HT-29 (cell line): ENCODE measurements at regions not wholly inside any gene's neighbourhood (a gene's known extent, or its start where the extent isn't known, plus 50 kb on each side); places are given as distances from the start of the nearest gene placed in this dataset.

ENCODE experiments used
- DNase-seq: peaks from one replicate; pipeline ENCODE4 v3.0.0-alpha.2; 2015; ENCODE audit warnings: low spot score

- no peak for DNase-seq
These were observed 507.6 kb upstream of the LARGE1 start for GRCh38 chr22:34427841-34428240.

DNA sequence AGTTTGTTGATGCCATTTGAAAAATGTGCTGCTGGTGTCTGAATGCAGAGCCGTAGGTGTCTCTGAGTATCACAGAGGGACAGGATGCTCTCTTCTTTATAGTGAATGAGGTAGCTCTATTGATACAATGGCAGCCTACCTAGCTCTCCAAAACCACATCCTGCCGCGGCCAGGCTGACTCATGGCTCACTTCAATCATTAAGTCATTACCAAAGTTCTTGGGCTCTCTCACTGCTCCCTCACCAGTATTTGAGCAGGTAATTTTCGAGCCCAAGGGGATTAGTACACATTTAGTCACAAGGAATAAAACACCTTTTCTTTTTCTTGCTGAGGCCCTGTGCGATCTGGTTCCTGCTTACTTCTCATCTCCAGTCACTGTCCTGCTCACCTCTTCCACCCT, 509.0 kb upstream of the LARGE1 start:
- DNase-seq, result no peak

GRCh38 chr22:34430386-34430785, 510.1 kb upstream of the LARGE1 start:
- DNase-seq, result no peak

DNA sequence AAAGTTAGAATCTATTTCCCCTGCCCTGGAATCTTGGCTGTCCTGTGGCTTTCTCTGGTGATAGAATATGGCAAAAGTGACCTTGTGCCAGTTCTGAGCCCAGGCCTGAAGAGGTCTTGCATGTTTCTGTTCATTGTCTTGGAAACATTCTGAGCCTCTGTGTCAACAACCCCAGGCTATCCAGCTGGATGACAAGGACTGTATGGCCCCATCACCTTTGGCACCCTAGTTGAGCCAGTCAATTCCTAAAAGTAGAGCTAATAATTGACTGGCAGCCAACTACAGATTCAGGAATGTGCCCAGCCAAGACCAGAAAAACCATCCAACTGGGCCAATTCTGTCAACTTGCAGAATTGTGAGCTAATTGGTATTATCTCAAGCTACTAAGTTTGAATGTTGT, 514.1 kb upstream of the LARGE1 start:
- no peak for DNase-seq

GRCh38 chr22:34437140-34437539, 516.9 kb upstream of the LARGE1 start:
- no peak for DNase-seq

GRCh38 chr22:34454598-34454997, 534.3 kb upstream of the LARGE1 start:
- no peak for DNase-seq

- DNase-seq, result no peak
These were observed 542.5 kb upstream of the LARGE1 start for GRCh38 chr22:34462795-34463194.

DNA sequence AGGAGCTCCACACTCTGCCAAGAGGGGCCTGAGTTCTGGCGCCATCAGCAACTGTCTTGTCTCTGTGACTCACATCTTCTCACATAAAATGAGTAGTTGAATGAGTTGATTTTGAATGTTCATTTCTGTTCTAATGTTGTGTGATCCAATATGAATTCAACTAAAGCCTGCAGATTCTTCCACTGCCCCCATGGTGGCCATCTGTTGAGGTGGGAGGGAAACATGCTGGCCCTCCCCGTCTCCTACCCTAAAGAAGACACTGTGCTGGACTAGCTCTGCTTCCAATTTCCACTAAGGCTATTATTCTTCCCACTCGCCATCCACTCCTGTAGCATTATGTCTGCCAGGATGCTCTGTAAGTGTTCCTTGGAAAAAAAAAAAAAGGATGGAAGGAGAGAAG, 555.6 kb upstream of the LARGE1 start:
- no peak for DNase-seq

GRCh38 chr22:34476762-34477161, 556.5 kb upstream of the LARGE1 start:
- no peak for DNase-seq

DNA sequence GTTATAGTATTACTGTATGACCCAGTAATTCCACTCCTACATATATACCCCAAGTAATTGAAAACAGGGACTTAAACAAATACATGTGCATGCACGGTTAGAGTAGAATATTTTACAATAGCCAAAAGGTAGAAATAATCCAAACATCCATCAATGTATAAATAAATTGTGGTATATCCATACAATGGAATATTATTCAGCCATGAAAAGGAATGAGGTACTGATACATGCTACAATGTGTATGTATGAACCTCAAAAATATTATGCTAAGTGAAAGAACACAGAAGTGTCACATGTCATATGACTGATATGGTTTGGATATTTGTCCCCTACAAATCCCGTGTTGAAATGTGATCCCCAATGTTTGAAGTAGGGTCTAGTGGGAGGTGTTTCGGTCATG, 560.8 kb upstream of the LARGE1 start:
- no peak for DNase-seq

- DNase-seq, result no peak
These were observed 566.1 kb upstream of the LARGE1 start for GRCh38 chr22:34486381-34486780.

GRCh38 chr22:34489861-34490260, 569.6 kb upstream of the LARGE1 start:
- no peak for DNase-seq

- no peak for DNase-seq
These were observed 570.6 kb upstream of the LARGE1 start for GRCh38 chr22:34490886-34491285.

GRCh38 chr22:34493486-34493885, 572.5 kb upstream of the ISX start:
- no peak for DNase-seq

GRCh38 chr22:34501366-34501965, 564.5 kb upstream of the ISX start:
- no peak for DNase-seq

DNA sequence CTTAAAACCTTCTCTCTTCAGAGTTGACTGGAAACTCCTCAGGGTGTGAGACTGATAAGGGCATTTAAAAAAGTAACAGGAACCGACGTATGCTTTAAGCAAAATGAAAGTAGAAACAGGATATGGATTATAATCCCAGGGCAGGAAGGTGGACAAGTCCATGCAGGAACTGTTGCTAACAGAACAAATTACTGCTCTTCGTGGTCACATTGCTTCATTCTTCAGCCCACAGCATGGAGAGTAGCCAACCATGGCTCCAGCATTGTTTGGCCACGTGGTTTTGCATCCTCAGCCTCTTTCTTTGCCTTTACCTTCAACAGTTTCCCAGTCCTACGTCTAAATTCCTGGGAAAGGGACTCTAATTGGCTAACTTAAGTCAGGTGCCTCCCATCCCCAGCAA, 563.1 kb upstream of the ISX start:
- DNase-seq, result no peak

GRCh38 chr22:34508797-34509196, 557.2 kb upstream of the ISX start:
- no peak for DNase-seq

GRCh38 chr22:34526681-34527080, 539.3 kb upstream of the ISX start:
- DNase-seq, result no peak

DNA sequence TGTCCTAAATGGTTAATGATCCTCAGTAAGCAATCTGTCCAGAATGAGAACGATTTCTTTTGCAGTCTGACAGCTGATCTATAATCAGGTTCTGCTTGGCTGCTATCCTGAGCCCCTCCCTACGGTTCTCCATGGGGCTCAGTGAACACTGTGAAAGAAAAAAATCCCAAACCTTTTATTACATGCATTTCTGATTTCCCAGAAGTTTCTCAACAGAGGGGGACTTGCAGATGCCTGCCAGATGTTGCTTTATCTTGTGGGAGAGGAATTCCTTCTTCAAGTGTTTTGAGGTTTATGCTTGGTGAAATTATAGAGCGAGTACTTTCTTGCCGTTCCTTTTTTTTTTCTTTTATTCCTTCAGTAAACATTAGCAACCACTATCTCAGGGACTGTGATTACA, 531.9 kb upstream of the ISX start:
- no peak for DNase-seq

GRCh38 chr22:34567367-34567766, 498.6 kb upstream of the ISX start:
- no peak for DNase-seq

DNA sequence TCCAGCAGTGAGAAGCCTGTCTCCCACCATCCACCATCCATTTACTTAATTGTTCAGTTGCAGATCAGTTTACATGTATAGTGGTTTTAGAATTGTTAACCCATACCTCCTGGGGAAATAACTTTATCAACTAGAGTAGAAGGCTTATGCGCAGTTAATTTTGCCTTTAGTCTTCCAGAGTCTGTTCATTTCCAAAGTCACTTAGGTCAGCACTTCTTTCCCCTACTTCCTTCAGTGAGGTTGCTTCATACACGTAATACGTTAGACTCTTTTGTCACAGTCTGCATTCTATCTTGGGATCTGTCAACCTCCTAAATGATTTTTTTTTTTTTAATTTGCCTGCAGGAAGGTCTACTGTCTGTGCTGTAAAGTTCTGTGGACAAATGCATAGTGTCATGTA, 495.6 kb upstream of the ISX start:
- DNase-seq, result no peak

DNA sequence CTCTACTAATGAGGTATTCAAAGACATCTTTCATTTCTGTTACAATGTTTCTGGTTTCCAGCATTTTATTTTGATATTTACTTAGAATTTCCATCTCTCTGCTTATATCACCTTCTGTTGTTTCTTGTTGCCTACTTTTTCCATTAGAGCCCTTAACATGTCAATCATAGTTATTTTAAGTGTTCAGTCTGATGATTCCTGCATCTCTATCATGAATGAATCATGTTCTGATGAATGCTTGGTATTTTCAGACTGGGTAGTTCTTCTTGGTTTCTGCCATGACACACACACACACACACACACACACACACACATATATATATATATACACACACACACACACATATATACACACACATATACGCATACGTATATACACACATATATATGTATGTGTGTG, 486.4 kb upstream of the ISX start:
- no peak for DNase-seq

GRCh38 chr22:34587357-34588356, 478.3 kb upstream of the ISX start:
- DNase-seq, result no peak
